GM12801 (cell line): ENCODE measurements at regions not wholly inside any gene's neighbourhood (a gene's known extent, or its start where the extent isn't known, plus 50 kb on each side); places are given as distances from the start of the nearest gene placed in this dataset.

Experiments
- TF ChIP-seq, protein P1 (sequence below): IDR thresholded peaks from one replicate; pipeline ENCODE4 v1.5.1; 2011; ENCODE audit warnings: control low read depth; ENCODE audit not compliant: insufficient read length; ENCODE audit errors: extremely low read depth

GRCh38 chr1:222285526-222285925 lies 262.4 kb downstream of the HHIPL2 start:
- TF ChIP-seq, protein P1, sequence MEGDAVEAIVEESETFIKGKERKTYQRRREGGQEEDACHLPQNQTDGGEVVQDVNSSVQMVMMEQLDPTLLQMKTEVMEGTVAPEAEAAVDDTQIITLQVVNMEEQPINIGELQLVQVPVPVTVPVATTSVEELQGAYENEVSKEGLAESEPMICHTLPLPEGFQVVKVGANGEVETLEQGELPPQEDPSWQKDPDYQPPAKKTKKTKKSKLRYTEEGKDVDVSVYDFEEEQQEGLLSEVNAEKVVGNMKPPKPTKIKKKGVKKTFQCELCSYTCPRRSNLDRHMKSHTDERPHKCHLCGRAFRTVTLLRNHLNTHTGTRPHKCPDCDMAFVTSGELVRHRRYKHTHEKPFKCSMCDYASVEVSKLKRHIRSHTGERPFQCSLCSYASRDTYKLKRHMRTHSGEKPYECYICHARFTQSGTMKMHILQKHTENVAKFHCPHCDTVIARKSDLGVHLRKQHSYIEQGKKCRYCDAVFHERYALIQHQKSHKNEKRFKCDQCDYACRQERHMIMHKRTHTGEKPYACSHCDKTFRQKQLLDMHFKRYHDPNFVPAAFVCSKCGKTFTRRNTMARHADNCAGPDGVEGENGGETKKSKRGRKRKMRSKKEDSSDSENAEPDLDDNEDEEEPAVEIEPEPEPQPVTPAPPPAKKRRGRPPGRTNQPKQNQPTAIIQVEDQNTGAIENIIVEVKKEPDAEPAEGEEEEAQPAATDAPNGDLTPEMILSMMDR, result no peak

- TF ChIP-seq, protein P1, result no peak
These were observed 263.4 kb downstream of the HHIPL2 start for GRCh38 chr1:222284466-222284865.

GRCh38 chr1:222283147-222283768 lies 264.6 kb downstream of the HHIPL2 start:
- TF ChIP-seq, protein P1, result no peak

GRCh38 chr1:222279591-222279990 lies 268.3 kb downstream of the HHIPL2 start:
- TF ChIP-seq, protein P1, result no peak

- TF ChIP-seq, protein P1, result no peak
These were observed 269.4 kb downstream of the HHIPL2 start for GRCh38 chr1:222278501-222278900.

DNA sequence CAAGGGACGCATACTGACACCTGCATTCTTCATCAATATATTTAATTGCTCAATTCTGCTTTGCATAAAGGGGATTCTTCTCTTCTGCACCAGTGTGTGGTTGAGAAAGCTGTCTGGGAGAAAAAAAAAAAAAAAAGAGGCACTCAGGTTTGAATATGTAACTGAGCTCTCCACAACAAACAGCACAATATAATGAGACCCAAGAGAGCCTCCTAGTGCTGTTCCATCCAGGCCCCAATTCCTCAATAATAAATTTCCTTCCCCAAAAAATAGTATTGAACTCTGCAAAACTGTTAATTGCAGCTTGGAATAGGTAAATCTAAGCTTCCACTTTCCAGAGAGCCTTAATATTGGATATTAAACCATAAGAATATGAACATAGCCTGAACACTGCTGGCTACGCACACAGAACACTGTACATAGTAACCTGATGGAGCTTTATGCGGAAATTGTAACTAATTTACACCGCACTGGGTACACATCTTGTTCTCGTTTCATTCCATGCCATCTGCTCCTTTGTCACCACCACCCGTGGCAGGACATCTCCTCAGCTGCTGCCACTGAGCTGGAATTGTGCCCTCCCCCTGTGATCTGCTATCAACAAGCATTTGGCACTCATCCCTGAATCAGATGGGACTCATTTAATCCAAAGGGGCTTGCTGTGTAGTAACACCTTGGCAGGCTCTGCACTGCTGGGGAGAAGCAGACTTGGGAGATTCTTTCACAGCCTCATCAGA lies 272.0 kb downstream of the HHIPL2 start:
- TF ChIP-seq, protein P1, result no peak

DNA sequence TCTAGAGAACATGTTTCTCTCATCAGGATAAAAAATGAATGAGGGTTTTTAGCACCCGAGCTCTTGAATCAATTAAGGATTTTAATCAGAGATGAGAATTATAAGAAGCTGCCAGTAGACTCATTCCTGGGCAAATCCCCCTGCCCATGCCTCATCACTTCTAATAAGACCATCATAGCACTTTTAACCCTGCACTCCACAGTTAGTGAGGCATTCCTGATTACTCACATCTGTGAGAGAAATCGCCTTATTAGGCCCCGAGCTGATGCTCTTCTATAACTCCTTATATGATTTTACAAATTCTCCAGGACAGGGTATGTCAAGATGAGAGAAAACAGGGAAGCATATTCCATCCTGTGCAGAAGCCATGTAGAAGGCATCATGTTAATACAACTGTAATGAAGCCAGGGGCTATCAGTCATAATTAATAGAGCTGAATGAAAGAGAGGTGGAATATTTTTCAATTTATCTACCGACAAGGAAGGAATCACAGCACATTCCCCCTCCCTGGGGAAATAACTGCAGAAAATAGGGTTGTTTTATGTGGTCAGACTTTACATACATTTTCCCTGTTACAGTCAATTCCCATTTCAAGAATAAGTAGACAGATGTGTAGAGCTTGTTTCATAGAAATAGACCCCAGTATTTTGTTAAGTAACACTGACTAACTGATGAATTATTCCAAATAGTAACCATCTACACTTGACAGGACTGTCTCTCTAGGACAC lies 272.7 kb downstream of the HHIPL2 start:
- TF ChIP-seq, protein P1, result no peak
